ENCODE measurements at regions not wholly inside any gene's neighbourhood (a gene's known extent, or its start where the extent isn't known, plus 50 kb on each side); places are given as distances from the start of the nearest gene placed in this dataset.

DNA sequence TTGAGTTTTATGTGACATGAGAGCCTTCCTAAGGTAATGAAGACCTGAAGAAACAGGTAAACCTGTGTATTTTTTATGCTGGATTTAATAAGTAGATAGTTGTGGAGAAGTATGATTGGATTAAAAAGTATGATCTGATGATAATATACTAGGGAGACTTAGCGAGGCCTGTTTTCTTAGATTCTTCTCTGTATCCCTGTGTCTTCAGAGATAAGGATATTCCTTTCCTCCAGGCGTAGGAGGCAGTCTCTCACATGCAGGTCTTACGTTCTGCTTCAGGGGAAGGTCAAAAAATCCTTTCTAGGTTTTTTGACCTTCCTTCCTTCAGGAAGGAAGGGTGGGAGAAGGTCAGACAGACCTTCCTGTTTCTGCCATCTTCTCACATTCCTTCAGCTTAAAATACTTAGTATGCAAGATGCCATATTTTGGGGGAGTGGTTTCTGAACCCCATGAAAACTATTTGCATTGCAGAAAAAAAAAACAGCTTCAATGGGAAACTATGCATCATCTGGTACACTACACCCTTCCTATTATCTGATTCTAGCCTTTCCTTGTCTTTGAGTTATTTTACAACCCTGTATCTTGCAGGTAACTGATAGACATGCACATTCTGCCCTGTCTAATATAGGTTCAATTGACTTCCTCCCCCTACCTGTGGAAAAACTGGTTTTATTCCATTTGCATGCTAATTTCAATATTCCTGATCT is 57.3 kb upstream of the ZNF608 start:
- no peak for TF ChIP-seq CTCF (IDR thresholded peaks at IDR 0.05; ENCODE audit: extremely low read depth in 1 of 2, insufficient read depth in 1 of 2, low read depth in 1 of 2, low read length in 2 of 2)
- no peak for TF ChIP-seq EZH2 (IDR thresholded peaks at IDR 0.05; ENCODE audit: borderline replicate concordance, low read depth, low read length, severe bottlenecking)

Measured in endothelial cell of umbilical vein (primary cell).